Panc1 (cell line): ENCODE measurements at regions not wholly inside any gene's neighbourhood (a gene's known extent, or its start where the extent isn't known, plus 50 kb on each side); places are given as distances from the start of the nearest gene placed in this dataset.

Experiments used
- ATAC-seq: fragments of 200-7000 bp; cut with Tn5 transposase; 2 replicates; pipeline ENCODE4 v1.9.1; 2020; ENCODE audit warnings: mild to moderate bottlenecking, moderate library complexity
- BruUV-seq: library from RNA; stranded (reverse); fragments of 400-500 nt; replicated peaks from 2 replicates; lab custom pipeline; 2021; lab: Mats Ljungman, UMichigan
- CTCF ChIA-PET: fragments of 300-600 bp; sonication (Branson Sonifier 250); formaldehyde crosslinking; loops from one replicate; lab custom pipeline; 2022; ENCODE audit warnings: antibody characterized with exemption; lab: Charles Lee
- POLR2A ChIA-PET: fragments of 300-600 bp; sonication (Branson Sonifier 250); formaldehyde crosslinking; loops from one replicate; lab custom pipeline; 2022; ENCODE audit warnings: antibody characterized with exemption; lab: Charles Lee
- DNase-seq: peaks from one replicate; pipeline ENCODE4 v3.0.0-alpha.2; 2010; ENCODE audit warnings: low read depth, low spot score
- H3K27ac ChIP-seq: 2 replicates; pipeline ENCODE4 v1.5.1; 2011; ENCODE audit warnings: mild to moderate bottlenecking, low read length, inconsistent platforms
- H3K27me3 ChIP-seq: fragments of 200-500 bp; sonication (Bioruptor generic); 2 replicates; pipeline ENCODE4 v1.6.0; 2014; ENCODE audit warnings: low read length, inconsistent platforms; ENCODE audit not compliant: control insufficient read depth, insufficient read depth
- H3K36me3 ChIP-seq: fragments of 200-500 bp; sonication (Bioruptor generic); 2 replicates; pipeline ENCODE4 v1.5.1; 2014; ENCODE audit warnings: inconsistent platforms, mild to moderate bottlenecking, low read length, moderate library complexity; ENCODE audit not compliant: control insufficient read depth, insufficient read depth
- H3K4me1 ChIP-seq: 2 replicates; pipeline ENCODE4 v1.5.1; 2011; ENCODE audit warnings: inconsistent platforms, mild to moderate bottlenecking, low read length, moderate library complexity; ENCODE audit not compliant: control insufficient read depth, insufficient read depth
- H3K4me3 ChIP-seq, 2 experiments: 2 replicates each; pipeline ENCODE4 v1.5.1; 2011 to 2012; ENCODE audit warnings: low read depth in 2 of 2, low read length in 2 of 2, mild to moderate bottlenecking in 2 of 2, inconsistent platforms in 1 of 2, moderate library complexity in 1 of 2
- H3K9me3 ChIP-seq: fragments of 200-500 bp; sonication (Bioruptor generic); 2 replicates; pipeline ENCODE4 v1.5.1; 2014; ENCODE audit warnings: low read depth, mild to moderate bottlenecking, inconsistent platforms, low read length, moderate library complexity; ENCODE audit not compliant: control insufficient read depth, insufficient read depth
- CTCF ChIP-seq: fragments of 450-650 bp; IDR thresholded peaks from 2 replicates; pipeline ENCODE4 v1.5.1; 2017; ENCODE audit warnings: mild to moderate bottlenecking
- POLR2AphosphoS5 ChIP-seq: IDR thresholded peaks from 2 replicates; pipeline ENCODE4 v1.6.1; 2012; ENCODE audit warnings: mild to moderate bottlenecking, low read depth, low read length, moderate library complexity
- REST ChIP-seq, 2 experiments: IDR thresholded peaks; 2 replicates each; pipeline ENCODE4 v1.6.1; 2011 to 2012; ENCODE audit warnings: low read depth in 2 of 2, control low read depth in 1 of 2, low read length in 1 of 2, mild to moderate bottlenecking in 1 of 2, moderate library complexity in 1 of 2; ENCODE audit not compliant: insufficient read depth in 1 of 2
- SIN3A ChIP-seq: IDR thresholded peaks from 2 replicates; pipeline ENCODE4 v1.6.1; 2012; ENCODE audit warnings: low read depth, mild to moderate bottlenecking, low read length, moderate library complexity, borderline replicate concordance; ENCODE audit not compliant: insufficient read depth
- TCF7L2 ChIP-seq: IDR thresholded peaks from 2 replicates; pipeline ENCODE4 v1.6.1; 2011; ENCODE audit warnings: mild to moderate bottlenecking, low read depth, low read length, inconsistent platforms
- in situ Hi-C: cut with HindIII; loops from 2 replicates; pipeline ENCODE4 v1.10.0; 2016; ENCODE audit warnings: low sequenced_read_pairs, low pct_unique_long_range_greater_than_20kb
- intact Hi-C: fragments of 100-400 bp; cut with micrococcal nuclease; formaldehyde crosslinking; loops from one replicate; pipeline ENCODE4 v1.10.0; 2022; ENCODE audit not compliant: unreplicated experiment

GRCh38 chr12:30568453-30568852 is 127.2 kb downstream of the IPO8 start:
- Histone ChIP-seq H3K27me3 (no peaks in the 10 kb centered on the region), H3K4me1 (no peaks in the 10 kb centered on the region), H3K36me3 (no peaks in the 10 kb centered on the region), H3K9me3 (no peaks in the 10 kb centered on the region), H3K27ac (no peak overlapping the region), H3K4me3 (no peak overlapping the region)
- in situ Hi-C loops = no loop called here
- ChIA-PET POLR2A (no interaction called here), CTCF (no interaction called here)
- no TSS peak for BruUV-seq
- no peak for TF ChIP-seq POLR2AphosphoS5
- no peak for TF ChIP-seq REST (IDR thresholded peaks at IDR 0.05; ENCODE audit: insufficient read depth in 1 of 2, low read depth in 2 of 2, low read length in 1 of 2)
- TF ChIP-seq CTCF = no peak
- no peak for TF ChIP-seq TCF7L2
- no peak for TF ChIP-seq SIN3A
- intact Hi-C loops = no loop called here
- no peak for ATAC-seq
- no peak for DNase-seq

DNA sequence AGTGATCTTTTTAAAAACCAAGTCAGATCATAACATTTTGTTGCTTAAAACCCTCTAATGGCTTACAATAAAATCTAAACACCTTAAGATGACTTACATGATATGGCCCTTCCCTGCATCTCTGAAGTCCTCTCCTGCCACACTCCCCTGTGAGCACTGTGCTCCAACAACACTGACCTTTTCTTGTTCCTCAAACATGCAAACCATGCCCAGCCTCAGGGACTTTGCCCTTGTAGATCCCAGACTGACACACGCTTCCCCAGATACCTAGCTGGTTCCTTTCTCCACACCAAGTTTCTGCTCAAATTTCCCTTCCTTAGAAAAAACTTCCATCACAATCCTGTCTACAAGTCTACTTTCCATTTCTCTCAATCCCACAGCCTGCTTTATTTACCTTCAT is 128.6 kb downstream of the IPO8 start:
- Histone ChIP-seq H3K9me3 (no peaks in the 10 kb centered on the region), H3K27me3 (no peaks in the 10 kb centered on the region), H3K27ac (no peak overlapping the region), H3K4me1 (no peaks in the 10 kb centered on the region), H3K4me3 (no peak overlapping the region), H3K36me3 (no peaks in the 10 kb centered on the region)
- ChIA-PET CTCF (no interaction called here), POLR2A (no interaction called here)
- TF ChIP-seq REST (IDR thresholded peaks at IDR 0.05; ENCODE audit: insufficient read depth in 1 of 2, low read depth in 2 of 2, low read length in 1 of 2) (no peak), CTCF (no peak), SIN3A (no peak), POLR2AphosphoS5 (no peak), TCF7L2 (no peak)
- ATAC-seq (no peak), DNase-seq (no peak)
- no TSS peak for BruUV-seq
- in situ Hi-C loops = no loop called here
- intact Hi-C loops = no loop called here
